DMS 273 (cell line): ENCODE measurements at regions not wholly inside any gene's neighbourhood (a gene's known extent, or its start where the extent isn't known, plus 50 kb on each side); places are given as distances from the start of the nearest gene placed in this dataset.
"Not testable (repeated sequence)": the region's sequence is repeated elsewhere in the genome, so short reads cannot be mapped to it uniquely, and the experiment has no call there.

ENCODE experiments used
- DNase-seq: peaks from one replicate; lab custom pipeline; 2025; ENCODE audit not compliant: unreplicated experiment; lab: John Stamatoyannopoulos, UW

- DNase-seq = peak; percentile 67
These were observed 76.0 kb downstream of the CHD9NB start for GRCh38 chr16:52976539-52977167.

DNA sequence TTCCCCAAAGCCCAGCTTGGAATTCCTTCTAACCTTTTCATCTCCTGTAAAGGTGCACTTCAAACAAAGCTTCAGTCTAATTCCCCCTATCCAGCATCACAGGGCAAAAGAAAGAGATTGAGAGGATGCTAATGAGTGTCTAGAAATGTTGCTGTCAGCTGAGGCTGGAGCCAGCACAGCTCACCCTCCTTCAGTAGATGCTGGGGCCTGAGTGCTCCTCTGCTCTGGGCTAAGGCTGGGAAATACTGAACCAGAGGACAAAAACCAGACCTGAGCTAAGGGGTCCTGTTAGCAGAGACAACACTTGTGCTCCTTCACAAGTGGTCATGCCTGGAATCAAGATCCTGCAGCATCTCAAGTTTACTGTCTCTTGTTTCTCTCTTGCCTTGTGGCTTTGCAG lies 85.0 kb downstream of the CHD9NB start:
- DNase-seq = no peak

DNA sequence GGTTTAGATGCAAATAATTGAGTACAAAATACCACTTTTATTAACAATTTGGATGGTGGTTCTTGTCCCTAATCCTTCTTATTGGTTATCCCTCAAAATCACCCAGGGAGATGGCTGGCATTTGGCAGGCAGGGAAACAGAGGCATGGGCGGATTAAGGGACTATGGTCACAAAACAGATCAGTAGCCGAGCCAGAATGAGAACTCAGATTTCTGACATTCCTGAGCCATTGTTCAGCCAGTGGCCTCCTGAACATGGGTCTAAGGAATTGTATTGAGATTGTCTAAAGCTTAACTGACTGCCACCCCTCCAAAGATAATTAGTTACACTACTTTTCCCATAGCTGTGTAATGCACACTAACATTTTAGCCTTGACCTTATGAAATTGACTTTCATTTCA lies 88.4 kb downstream of the CHD9NB start:
- no peak for DNase-seq

DNA sequence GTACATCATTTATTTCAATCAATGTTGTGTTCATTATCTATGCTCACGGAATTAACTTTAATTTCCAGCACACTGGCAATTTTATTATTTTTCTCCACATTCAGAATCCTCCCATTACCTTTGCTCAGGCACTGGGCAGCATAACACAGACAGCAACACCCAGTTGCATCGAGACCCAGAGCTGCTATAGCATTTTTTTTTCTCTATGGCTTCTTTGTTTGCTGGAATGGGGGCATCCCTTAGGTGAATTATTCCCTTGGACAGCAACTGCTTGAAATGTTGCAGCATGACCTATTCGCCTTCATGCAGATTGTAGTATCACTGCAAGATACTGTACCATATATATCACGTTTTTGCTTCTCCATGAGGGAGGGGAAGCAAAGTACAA lies 88.8 kb downstream of the CHD9NB start:
- DNase-seq = no peak

GRCh38 chr16:52963212-52963854 lies 89.4 kb downstream of the CHD9NB start:
- no peak for DNase-seq

- no peak for DNase-seq
These were observed 93.7 kb downstream of the CHD9NB start for GRCh38 chr16:52958951-52959350.

GRCh38 chr16:52957199-52957598 lies 95.5 kb downstream of the CHD9NB start:
- no peak for DNase-seq

GRCh38 chr16:52956044-52956443 lies 96.7 kb downstream of the CHD9NB start:
- DNase-seq = no peak

- DNase-seq = peak; percentile 98
These were observed 99.5 kb downstream of the CHD9NB start for GRCh38 chr16:52953215-52953614.

DNA sequence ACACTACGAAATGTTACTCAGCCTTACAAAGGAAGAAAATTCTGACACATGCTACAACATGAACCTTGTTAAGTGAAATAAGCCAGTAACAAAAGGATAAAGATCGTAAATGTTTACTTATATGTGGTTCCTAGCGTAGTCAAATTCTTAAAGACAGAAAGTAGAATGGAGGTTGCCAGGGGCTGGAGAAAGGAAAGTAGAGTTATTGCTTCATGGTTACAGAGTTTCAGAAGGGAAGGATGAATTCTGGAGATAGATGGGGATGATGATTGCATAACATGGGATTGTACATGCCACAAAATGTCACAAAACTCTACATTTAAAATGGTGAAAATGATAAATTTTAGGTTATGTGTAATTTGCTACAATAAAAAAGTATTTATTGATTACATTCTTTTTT lies 103.8 kb downstream of the CHD9NB start:
- DNase-seq = no peak

GRCh38 chr16:52932321-52932720 lies 120.4 kb downstream of the CHD9NB start:
- no peak for DNase-seq

DNA sequence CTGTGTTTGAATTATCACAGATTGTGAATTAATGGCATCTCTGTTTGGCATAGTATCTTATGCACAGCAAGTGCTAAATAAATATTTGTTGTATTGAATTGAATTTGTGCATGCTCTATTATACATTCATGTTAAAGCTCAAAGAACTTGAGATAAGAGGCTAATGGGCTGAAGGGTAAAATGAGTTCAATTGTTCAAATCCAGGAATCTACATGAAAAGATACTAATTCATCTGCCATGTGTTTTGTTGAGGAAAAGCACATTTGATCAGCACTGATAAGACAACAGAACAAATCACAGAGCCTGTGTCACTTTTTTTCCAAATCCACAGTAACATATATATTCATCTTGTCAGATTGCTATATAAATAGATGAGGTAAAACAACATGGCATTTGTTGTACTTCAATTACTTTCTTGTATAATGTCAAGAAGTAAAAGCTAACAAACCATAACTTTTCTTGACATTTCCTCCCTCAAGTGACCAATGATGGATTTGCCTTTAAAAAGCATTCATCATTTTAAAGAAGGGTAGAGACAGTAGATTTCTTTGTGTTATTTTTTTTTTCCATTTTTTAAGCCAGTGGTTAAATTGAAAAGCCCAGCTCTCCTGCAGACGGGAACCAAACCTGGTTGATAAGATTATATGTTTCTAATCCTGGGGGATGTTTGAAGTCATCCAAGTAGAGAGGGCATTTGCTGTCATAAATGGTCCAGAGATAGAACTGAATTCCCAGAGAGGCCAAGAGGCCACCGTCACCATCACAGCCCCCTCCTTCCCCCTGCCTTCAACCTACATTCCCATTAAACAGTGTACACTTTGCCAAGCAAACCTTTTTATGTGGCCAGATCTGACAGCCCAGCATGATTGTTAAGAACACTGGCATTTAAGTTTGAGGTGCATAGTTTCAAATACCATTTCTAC lies 123.0 kb downstream of the CHD9NB start:
- no peak for DNase-seq

DNA sequence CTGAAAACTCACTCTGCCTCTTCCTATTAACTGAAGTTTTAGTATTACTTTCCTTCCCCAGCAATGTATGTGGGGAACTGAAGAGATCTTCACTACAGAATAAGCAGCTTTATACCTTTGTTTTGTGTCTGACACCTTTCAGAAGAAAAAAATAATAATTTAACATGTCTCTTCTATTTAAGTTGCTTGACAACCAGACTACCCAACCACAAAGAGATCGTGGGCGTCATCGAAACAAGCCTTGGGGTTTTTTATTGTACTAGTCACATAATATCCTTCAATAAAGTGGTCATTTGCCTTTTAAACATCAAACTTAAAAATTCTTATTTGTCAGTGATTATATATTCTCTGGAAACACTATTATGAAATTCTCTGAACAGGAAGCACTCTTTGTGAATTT lies 123.7 kb downstream of the CHD9NB start:
- no peak for DNase-seq

- no peak for DNase-seq
These were observed 127.6 kb downstream of the CHD9NB start for GRCh38 chr16:52925143-52925542.

- DNase-seq = no peak
These were observed 128.5 kb downstream of the CHD9NB start for GRCh38 chr16:52924162-52924561.

DNA sequence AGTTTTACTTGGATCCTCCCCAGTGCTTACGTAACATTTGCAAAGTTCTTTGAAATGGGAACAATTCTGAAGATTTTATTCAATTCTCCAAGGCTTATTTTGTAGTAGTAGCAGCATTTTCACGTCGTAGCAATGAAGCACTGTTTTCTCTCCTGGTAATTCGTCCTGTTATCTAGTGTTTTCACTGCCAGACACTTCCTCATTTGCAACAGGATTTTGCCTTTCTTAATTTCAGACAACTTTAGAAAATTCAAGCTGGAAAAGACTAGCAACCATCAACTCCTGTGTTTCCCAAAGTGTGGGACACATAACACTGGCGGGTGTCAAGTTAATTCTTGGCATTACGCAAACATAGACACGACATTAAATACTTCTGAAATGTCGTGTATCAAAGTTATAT lies 131.6 kb downstream of the CHD9NB start:
- no peak for DNase-seq

DNA sequence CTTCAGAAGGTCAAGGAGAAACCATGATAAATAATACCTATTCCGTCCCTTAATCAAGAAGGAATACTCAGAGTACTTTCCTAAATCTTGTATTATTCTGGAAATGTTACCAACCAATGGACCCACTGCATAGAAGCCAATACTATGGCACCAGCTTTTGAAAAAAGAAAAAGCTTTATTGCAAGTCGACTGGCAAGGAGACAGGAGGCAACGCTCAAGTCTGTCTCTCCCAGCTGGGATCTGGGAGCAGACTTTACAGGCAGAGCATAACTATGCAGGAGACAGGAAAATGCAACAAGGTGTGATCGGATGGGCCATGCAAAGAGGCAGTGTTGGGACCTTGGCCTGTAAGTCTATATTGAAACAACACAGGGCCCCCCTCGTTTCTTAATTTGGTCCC lies 132.4 kb downstream of the CHD9NB start:
- DNase-seq = no peak

GRCh38 chr16:52914428-52914827 lies 138.3 kb downstream of the CHD9NB start:
- peak; percentile 76 for DNase-seq

DNA sequence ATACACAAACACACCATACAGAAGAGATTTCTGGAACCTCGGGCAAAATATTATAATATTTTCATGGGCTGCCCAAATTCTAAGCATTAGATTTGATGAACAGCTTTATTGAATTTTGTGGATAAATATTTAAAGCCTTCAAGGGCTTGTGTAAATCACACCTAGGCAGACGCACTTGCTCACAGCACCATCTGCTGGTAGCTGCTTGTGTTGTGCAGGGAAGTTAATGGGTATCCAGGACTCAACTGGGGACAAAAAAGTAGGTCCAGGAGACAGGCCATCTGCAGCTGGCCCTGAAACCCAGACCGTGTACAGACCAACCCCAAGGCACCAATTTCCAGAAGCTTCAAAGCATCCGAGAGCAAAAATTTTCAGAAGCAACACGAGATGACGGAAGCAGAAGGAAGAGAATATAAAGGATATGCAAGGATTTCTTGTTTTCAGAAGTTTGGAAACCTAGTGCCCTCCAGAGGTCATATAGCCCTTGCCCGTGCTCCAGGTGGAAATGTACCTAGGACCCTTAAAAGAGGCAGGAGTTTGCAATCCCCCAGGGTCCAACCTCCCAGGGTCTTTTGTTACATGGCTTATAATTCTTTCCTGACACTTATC lies 140.0 kb downstream of the CHD9NB start:
- DNase-seq = peak; percentile 90

- DNase-seq = not testable (repeated sequence)
These were observed 144.6 kb downstream of the CHD9NB start for GRCh38 chr16:52908057-52908456.

GRCh38 chr16:52906281-52906680 lies 146.4 kb downstream of the CHD9NB start:
- DNase-seq = no peak
